Activated CD4-positive, alpha-beta T cell treated with anti-CD3 and anti-CD28 coated beads, Interleukin-2, amount 50 U/mL, for 1 hour (primary cell): ENCODE measurements at regions not wholly inside any gene's neighbourhood (a gene's known extent, or its start where the extent isn't known, plus 50 kb on each side); places are given as distances from the start of the nearest gene placed in this dataset.
"Not testable (repeated sequence)": the region's sequence is repeated elsewhere in the genome, so short reads cannot be mapped to it uniquely, and the experiment has no call there.

Source experiments
- DNase-seq: peaks from one replicate; pipeline ENCODE4 v3.0.0-alpha.2; 2020

GRCh38 chr2:196501836-196502235 is 137.7 kb upstream of the CCDC150 start:
- no peak for DNase-seq

GRCh38 chr2:196502386-196502785 is 137.1 kb upstream of the CCDC150 start:
- DNase-seq = no peak

DNA sequence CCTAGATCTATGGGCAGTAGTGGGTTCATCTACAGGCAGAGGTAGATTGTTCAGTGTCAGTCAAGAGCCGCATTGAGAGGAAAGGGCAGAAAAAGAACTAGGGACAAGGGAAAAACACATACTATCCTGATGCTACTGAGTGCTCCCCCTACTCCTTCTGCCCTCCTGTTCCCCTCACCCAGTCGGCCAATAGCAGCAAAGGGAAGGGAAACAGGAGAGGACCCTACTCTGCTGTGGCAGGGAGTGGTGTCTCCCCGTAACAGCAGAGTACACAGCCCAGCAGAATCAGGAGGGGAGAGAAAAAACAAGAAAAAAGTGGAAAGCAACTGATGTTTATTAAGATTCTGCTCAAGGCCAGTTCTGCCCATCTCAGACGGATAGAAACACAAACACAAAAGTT is 136.1 kb upstream of the CCDC150 start:
- DNase-seq = no peak

DNA sequence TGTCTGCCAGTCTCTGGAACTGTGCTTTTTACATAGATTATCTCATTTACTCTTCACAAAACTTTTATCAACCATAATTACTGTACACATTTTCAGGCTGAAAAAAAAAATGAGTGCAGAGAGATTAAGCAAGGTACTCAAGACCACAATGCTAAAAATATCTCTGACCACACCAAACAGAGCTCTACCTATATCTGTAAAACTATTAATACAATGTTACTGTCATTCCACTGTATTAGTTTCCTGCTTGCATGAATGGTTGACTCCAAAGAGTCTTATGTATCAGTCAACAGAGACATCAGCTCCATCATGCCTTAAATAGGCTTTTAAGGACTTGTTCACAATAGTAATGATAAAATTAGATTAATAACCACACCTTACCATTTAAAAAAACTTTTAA is 134.7 kb upstream of the CCDC150 start:
- no peak for DNase-seq

- no peak for DNase-seq
These were observed 129.3 kb upstream of the CCDC150 start for GRCh38 chr2:196510246-196510645.

- DNase-seq = no peak
These were observed 128.0 kb upstream of the CCDC150 start for GRCh38 chr2:196511258-196512168.

DNA sequence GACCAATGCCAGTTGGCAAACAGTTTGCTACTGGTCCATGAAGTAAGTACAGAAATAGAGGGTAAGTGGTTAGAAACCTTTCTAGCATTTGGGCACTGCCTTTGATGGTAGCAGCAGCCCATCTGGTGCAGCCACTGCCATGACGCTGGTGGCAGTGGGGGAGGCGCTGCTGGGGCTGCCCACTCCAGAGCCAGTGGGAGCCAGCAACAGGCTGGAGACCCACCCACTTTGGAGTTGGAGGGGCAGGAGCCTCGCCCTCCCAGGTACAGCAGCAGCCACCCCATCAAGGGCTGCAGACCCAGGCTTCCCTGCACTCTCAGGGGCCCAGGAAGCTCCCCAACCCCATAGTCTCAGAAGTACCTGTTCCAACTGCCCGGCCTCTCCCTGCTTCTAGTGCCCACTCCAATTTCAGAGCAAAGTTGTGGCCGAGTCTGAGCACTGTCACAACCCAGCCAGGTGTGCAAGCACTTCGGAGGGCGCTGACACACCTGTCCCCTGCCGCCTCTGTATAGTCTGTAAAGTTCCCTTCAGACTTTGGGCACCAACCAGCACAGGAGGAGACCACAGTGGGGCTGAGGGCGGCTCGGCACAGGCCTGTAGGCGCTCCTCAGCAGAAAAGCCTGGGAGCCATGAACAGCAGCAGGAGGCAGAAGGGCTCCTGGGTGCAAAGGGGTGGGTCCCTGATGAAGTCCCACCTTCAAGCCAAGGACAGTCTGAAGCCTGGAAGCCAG is 125.6 kb upstream of the CCDC150 start:
- DNase-seq = no peak

- DNase-seq = no peak
These were observed 124.9 kb upstream of the CCDC150 start for GRCh38 chr2:196514641-196515040.

DNA sequence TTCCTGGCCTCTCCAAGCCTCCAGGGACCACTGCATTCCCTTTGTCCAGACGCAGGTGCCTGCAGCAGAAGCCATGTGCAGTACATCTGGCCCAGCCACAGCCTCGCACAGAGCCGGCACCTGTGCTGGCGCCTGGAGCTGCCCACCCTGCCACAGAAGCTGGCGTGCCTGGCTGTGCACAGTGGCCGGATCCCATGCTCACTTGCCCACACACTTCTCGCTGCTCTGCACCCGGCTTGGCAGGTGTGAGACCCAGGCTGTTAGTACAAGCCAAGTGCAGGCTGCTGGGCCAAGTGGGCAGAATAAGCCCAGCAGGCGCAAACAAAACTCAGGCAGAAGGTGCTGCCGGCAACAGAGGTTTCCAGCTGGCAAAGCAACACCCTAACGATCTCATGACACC is 124.5 kb upstream of the CCDC150 start:
- DNase-seq = no peak

- DNase-seq = no peak
These were observed 123.9 kb upstream of the CCDC150 start for GRCh38 chr2:196515608-196516007.

- DNase-seq = no peak
These were observed 123.0 kb upstream of the CCDC150 start for GRCh38 chr2:196516564-196516963.

DNA sequence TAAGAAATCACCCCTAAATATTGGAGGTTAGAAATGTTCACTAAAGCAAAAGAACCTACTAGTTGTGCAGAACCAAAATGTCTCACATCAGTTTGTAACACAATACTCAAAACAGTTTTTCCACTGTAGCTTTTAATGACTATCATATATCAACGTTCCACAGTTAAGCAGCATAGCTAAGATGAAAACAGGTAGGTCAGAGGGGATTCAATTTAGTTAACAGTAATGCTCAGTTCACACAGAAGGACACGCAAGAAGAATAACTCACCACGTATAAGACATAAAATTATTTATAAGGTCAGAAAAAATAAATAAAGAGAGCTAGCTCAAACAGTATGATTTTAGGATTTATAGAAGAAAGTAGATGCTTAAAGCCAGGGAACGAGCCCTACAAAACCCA is 118.9 kb upstream of the CCDC150 start:
- no peak for DNase-seq

DNA sequence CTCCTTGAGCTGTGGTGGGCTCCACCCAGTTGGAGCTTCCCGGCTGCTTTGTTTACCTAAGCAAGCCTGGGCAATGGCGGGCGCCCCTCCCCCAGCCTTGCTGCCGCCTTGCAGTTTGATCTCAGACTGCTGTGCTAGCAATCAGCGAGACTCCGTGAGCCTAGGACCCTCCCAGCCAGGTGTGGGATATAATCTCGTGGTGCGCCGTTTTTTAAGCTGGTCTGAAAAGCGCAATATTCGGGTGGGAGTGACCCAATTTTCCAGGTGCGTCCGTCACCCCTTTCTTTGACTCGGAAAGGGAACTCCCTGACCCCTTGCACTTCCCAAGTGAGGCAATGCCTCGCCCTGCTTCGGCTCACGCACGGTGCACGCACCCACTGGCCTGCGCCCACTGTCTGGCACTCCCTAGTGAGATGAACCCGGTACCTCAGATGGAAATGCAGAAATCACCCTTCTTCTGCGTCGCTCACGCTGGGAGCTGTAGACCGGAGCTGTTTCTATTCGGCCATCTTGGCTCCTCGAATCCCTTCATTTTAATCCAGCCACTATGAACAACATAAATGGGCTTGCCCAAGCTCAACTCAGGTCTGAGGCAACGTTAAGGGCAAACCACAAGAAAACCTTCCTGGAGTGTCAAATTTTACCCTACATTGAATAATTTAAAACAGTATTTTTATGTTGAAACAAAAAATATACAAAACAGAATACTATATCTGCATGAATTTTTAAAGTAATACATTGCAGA is 112.4 kb upstream of the CCDC150 start:
- DNase-seq = not testable (repeated sequence)

DNA sequence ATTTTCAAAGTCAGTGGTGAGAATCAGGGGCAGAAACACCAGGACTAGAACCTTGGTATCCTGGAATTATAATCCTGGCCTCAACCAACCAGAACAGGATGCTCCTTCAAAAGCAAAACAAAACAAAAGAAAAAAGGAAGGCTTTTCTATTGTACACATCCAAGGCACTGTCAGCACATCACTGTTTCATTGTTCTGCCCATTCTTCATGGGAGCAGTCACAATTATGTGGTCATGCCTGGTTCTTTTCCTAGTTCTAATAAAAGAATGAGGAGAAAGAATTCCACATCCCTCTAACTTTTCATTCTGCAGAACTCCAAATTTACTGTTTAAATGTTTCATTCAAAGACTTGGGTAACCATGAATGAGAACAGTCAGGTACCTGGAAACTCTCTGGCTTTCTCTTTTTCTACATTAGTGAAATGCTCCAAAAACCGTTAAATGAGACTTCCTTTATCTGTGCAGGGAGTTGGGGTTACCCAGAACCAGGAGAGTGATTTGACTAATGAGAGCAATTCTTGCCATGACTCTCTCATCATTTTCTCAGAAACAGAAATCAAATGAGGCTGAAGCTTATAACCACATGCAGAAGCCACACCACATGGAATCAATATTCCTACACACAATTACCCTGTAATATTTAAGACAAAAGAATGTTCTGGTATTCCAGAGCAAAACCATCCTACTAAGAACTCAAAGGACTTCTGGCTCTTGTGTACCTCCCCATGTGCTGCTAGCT is 110.9 kb upstream of the CCDC150 start:
- DNase-seq = no peak

DNA sequence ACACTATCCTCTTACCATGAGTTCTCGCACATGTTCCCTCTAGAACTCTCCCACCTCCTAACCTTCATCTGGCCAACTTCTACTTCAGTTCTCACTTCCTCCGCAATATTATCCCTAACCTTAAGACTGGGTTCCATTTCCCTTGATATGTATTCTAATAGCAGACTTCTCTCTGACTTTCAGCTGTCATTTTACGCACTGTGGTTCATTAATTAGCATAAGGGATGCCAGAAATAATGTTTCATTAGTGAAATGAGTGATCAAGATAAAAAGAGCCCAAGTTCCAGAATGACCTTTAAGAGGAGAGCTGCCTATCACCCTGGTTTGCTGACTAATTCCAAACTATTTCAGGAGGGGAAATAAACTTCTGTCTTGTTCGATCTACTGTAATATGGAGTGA is 108.6 kb upstream of the CCDC150 start:
- no peak for DNase-seq

DNA sequence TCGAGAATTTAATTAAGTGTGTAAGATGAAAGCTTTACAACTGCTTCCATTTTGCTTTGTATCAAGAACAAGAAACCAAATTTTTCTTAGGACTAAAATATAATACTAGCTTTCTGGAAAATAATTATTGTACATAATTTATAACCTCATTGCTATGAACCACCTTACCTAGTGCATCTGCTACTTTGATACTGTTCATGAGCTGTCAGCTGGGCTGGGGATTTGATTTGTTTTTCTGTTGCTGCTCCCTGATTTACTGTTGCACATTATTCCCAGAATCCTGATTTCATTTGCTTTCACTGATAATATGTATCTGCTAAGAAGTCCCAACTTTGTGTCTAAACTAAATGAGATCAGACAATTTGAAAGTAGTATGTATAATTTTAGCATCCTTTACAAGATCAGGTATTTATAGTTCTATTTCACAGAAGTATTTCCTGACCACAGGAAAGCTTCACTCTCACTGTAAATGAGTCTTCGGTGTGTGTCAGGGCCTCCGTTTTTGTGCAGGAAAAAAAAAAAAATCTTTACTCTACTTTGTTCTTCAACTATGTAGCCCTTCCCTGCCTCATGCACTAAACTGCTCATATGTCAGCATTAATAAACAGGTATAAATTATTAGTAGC is 105.6 kb upstream of the CCDC150 start:
- no peak for DNase-seq

DNA sequence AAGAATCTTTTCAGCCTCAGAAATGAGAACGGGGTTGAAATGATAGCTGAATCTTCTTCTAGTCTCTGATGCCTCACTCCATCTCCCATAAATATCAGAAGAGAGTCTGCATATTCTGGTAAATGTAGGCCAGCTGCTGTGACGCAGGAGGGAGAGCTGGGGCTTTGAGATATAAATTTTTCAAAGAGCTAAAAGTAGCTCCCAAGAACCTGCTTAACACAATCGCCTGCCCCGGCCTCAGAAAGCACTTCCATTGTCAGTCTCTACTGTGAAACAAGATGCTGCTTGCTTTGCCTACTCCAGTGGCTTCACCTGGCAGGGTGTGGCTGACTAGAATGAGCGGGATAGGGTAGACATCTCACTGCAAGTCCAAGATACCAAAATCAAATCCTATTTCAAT is 105.0 kb upstream of the CCDC150 start:
- DNase-seq = no peak

- DNase-seq = no peak
These were observed 104.5 kb upstream of the CCDC150 start for GRCh38 chr2:196535061-196535460.

DNA sequence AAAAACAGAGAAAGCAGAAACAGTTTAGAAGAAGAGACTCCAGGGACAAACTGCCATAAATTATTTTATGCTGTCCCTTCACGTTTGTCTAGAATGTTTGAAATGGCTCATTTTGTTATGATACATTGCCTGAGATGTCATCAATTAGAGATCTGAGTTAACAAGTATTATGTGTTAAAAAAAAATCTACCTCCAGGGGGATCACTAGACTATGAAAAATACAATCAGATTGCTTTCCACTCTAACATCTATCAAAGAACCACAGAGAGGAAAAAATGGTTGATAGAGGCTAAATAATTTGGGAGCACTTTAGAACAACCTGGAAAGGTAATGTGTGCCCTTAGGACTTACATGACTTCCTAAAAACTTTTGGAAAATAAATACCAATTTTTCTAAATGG is 103.8 kb upstream of the CCDC150 start:
- no peak for DNase-seq

GRCh38 chr2:196537311-196537710 is 102.2 kb upstream of the CCDC150 start:
- DNase-seq = no peak

DNA sequence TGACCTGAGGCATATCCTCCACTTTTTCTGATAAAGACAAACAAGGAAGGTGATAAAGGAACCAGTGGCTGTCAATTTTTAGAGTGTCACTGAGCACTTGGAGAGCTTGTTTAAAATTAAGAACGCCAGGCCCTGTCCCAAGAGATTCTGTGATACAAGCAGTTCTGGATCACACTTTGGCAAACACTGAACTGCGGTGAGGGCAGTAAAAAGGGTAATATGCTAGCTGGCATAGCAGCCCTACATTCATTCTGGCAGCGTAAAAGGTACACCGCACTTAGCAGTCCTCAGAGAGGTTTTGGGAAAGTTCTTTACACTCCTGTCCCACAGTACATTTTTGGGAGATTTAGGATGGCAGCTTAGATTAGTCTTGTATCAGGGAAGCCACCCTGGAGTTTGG is 101.3 kb upstream of the CCDC150 start:
- no peak for DNase-seq

DNA sequence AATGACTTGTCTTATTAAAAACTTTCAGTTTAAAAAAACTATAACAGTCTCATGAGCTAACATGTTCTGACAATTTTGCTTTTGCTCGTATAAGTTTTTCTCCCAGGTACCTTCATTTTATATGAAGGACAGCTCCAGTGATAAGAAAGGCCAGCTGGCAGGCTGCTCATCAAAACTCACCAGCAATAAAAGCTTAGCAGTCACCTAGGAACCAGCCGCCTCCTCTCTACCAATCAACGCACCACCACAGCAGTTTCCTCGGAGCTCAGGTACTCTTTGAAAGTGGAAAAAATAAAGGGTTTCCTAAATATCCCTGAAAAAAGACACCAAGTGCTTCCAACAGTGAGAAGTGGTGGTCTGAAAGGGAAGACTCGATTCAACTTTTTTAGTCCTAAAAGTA is 100.9 kb upstream of the CCDC150 start:
- DNase-seq = no peak
